Astrocyte (in vitro differentiated cells and primary cell): ENCODE measurements at regions not wholly inside any gene's neighbourhood (a gene's known extent, or its start where the extent isn't known, plus 50 kb on each side); places are given as distances from the start of the nearest gene placed in this dataset.

Experiments used
- EZH2 ChIP-seq: IDR thresholded peaks from 2 replicates; pipeline ENCODE4 v1.6.1; 2012; ENCODE audit warnings: mild to moderate bottlenecking, low read length, inconsistent platforms; ENCODE audit not compliant: insufficient read depth
- TF ChIP-seq, protein P1 (sequence below): IDR thresholded peaks from 2 replicates; pipeline ENCODE4 v1.5.1; 2011; ENCODE audit warnings: low read depth, mild to moderate bottlenecking, inconsistent platforms, low read length, moderate library complexity; ENCODE audit not compliant: insufficient read depth

DNA sequence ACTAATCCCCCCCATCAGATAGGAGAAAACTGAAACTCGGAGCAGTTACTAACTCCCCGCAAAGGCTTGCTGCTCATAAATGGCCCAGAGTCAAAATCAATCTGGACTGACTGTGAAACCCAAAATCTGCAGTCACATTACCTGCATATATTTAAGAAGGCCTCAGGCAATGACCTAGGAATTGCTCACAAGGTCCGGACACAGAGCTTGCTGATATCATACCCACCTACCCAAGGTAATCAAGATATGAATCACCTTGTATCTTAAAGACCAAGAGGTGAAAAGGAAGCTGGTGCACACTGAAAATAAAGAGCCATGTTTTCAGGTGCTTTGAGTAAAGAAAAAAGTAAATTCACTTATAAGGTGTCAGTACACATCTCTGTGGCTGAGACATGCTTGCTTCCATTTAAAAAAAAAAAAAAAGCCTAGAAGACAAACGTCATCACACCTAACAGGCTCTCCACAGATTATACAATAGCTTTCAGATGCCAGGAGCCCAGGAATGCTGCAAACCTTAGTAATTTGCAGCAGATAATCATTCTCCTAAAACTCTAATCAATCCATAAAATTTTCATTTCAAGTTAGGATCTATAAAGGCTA lies 195.4 kb downstream of the ZEB2 start:
- TF ChIP-seq, protein P1, sequence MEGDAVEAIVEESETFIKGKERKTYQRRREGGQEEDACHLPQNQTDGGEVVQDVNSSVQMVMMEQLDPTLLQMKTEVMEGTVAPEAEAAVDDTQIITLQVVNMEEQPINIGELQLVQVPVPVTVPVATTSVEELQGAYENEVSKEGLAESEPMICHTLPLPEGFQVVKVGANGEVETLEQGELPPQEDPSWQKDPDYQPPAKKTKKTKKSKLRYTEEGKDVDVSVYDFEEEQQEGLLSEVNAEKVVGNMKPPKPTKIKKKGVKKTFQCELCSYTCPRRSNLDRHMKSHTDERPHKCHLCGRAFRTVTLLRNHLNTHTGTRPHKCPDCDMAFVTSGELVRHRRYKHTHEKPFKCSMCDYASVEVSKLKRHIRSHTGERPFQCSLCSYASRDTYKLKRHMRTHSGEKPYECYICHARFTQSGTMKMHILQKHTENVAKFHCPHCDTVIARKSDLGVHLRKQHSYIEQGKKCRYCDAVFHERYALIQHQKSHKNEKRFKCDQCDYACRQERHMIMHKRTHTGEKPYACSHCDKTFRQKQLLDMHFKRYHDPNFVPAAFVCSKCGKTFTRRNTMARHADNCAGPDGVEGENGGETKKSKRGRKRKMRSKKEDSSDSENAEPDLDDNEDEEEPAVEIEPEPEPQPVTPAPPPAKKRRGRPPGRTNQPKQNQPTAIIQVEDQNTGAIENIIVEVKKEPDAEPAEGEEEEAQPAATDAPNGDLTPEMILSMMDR, result no peak
- TF ChIP-seq EZH2, result no peak
